ENCODE measurements at regions not wholly inside any gene's neighbourhood (a gene's known extent, or its start where the extent isn't known, plus 50 kb on each side); places are given as distances from the start of the nearest gene placed in this dataset.

DNA sequence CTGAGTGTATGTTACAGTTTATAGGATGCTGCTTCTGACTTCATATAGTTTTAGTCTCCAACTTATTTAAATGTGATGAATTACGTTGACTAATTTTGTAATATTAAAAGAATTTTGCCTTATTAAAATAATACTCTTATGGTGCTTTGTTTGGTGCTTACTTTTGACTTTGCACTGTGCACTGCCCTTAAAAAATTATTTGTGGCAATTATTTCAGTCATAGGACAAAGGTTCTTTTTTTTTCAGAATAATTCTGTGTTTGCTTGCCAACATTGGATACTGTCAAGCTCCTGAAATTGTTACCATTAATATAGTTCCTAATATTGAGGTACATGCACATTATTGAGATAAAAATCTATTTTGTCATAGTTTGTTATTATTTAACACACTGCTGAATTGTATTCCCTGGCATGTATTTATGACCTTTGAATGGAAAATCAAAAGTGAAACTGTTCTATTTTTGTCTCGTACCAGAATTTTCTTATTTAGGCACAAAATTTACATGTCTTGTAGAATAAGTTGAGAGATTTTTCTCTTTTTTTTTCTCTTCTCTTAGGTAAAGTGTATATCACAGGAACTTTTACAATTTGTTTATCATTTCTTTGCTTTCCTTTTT, 572.8 kb upstream of the KLHL29 start:
- DNase-seq = no peak
- H3K27me3 ChIP-seq = no peaks in the 10 kb centered on the region
- TF ChIP-seq, protein P1, sequence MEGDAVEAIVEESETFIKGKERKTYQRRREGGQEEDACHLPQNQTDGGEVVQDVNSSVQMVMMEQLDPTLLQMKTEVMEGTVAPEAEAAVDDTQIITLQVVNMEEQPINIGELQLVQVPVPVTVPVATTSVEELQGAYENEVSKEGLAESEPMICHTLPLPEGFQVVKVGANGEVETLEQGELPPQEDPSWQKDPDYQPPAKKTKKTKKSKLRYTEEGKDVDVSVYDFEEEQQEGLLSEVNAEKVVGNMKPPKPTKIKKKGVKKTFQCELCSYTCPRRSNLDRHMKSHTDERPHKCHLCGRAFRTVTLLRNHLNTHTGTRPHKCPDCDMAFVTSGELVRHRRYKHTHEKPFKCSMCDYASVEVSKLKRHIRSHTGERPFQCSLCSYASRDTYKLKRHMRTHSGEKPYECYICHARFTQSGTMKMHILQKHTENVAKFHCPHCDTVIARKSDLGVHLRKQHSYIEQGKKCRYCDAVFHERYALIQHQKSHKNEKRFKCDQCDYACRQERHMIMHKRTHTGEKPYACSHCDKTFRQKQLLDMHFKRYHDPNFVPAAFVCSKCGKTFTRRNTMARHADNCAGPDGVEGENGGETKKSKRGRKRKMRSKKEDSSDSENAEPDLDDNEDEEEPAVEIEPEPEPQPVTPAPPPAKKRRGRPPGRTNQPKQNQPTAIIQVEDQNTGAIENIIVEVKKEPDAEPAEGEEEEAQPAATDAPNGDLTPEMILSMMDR (IDR thresholded peaks at IDR 0.05) = no peak
- TF ChIP-seq EP300 (IDR thresholded peaks at IDR 0.05) = no peak
- no peak overlapping the region for H3K27ac ChIP-seq
- H3K36me3 ChIP-seq = no peaks in the 10 kb centered on the region
- WGBS, 5 donors = 50 to 72% (median 56%) methylated on average over 2 of the region's 2 CpGs
- intact Hi-C loops (cut with DNase I; ENCODE audit: low total_unique reads) = no loop called here
- no peaks in the 10 kb centered on the region for H3K4me1 ChIP-seq
- peaks cover 0 to 8% (median 4%) of the 10 kb centered on the region in 4 donors for H3K9me3 ChIP-seq
- H3K4me3 ChIP-seq = no peak overlapping the region

DNA sequence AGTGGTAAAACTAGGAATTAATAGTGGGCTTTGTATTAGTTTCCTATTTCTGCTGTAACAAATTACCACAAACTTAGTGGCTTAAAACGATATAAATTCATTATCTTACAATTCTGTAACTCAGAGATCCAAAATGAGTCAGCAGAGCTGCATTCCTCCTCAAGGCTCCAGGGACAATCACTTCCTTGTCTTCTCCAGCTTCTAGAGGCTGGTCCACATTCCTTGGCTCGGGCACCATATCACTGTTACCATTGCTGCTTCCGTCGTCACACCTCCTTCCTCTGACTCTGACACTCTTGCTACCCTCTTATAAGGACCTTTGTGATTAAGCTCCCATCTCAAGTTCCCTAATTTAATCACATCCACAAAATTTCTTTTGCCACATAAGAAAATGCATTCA, 567.8 kb upstream of the KLHL29 start:
- TF ChIP-seq, protein P1 (IDR thresholded peaks at IDR 0.05) = no peak
- TF ChIP-seq POLR2AphosphoS5 (IDR thresholded peaks at IDR 0.05) = no peak
- no peak for TF ChIP-seq POLR2A (IDR thresholded peaks at IDR 0.05)
- TF ChIP-seq EP300 (IDR thresholded peaks at IDR 0.05) = no peak
- peak in 1 of 2 donors; percentile 24 for DNase-seq
- 48 to 65% (median 62%) methylated on average over 4 of the region's 4 CpGs for WGBS, 5 donors
- Histone ChIP-seq H3K27me3 (no peaks in the 10 kb centered on the region), H3K4me1 (no peaks in the 10 kb centered on the region), H3K36me3 (no peaks in the 10 kb centered on the region), H3K4me3 (no peak overlapping the region), H3K9me3 (peaks cover 0 to 4% (median 0%) of the 10 kb centered on the region in 4 donors), H3K27ac (no peak overlapping the region)
- intact Hi-C loops (cut with DNase I; ENCODE audit: low total_unique reads) = no loop called here

DNA sequence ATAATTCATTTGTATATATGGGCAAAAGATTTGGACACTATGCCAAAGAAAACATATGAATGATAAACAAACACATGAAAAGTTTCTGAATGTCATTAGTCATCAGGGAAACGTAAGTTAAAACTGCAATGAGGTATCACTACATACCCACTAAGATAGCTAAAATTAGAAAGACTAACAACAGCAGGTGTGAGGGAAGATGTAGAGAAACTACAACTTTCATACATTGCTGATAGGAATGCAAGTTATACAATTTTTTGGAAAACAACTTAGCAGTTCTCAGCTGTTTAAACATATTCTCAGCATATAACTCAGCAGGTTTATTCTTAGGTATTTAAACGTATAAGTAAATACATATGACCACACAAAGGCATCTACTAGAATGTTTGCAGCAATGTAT, 563.5 kb upstream of the KLHL29 start:
- intact Hi-C loops (cut with DNase I; ENCODE audit: low total_unique reads) = no loop called here
- Histone ChIP-seq H3K27ac (no peak overlapping the region), H3K9me3 (no peaks in the 10 kb centered on the region), H3K4me1 (no peaks in the 10 kb centered on the region), H3K36me3 (no peaks in the 10 kb centered on the region), H3K4me3 (no peak overlapping the region), H3K27me3 (no peaks in the 10 kb centered on the region)
- 44 to 57% (median 54%) methylated on average over 2 of the region's 2 CpGs for WGBS, 5 donors
- no peak for DNase-seq
- TF ChIP-seq EP300 (IDR thresholded peaks at IDR 0.05) = no peak
- TF ChIP-seq, protein P1 (IDR thresholded peaks at IDR 0.05) = no peak
- no peak for TF ChIP-seq POLR2A (IDR thresholded peaks at IDR 0.05)

DNA sequence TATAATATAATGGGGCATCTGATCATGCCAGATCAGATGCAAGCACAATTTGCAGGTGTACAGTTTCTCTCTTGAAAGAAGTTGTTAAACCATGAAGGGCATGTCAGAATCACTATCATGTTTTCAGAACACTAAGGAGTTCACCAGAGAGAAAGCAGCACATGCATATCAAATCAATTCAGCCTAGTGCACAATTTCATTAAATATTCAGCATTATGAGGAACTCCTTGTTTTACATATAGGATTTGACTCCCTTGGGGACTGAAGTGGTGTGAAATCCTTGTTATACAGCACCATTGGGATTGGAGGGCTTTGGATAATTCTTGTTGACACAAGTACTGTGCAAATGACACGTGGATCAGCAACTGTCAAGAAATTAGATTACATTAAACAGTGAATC, 562.1 kb upstream of the KLHL29 start:
- 27 to 55% (median 41%) methylated on average over 1 of the region's 1 CpG for WGBS, 5 donors
- intact Hi-C loops (cut with DNase I; ENCODE audit: low total_unique reads) = no loop called here
- H3K27ac ChIP-seq = no peak overlapping the region
- H3K9me3 ChIP-seq = no peaks in the 10 kb centered on the region
- DNase-seq = no peak
- H3K4me3 ChIP-seq = no peak overlapping the region
- no peaks in the 10 kb centered on the region for H3K36me3 ChIP-seq
- H3K4me1 ChIP-seq = no peaks in the 10 kb centered on the region
- H3K27me3 ChIP-seq = no peaks in the 10 kb centered on the region
- TF ChIP-seq EP300 (IDR thresholded peaks at IDR 0.05) = no peak
- TF ChIP-seq POLR2AphosphoS5 (IDR thresholded peaks at IDR 0.05) = no peak
- TF ChIP-seq POLR2A (IDR thresholded peaks at IDR 0.05) = no peak
- TF ChIP-seq, protein P1 (IDR thresholded peaks at IDR 0.05) = no peak
